ENCODE measurements at regions not wholly inside any gene's neighbourhood (a gene's known extent, or its start where the extent isn't known, plus 50 kb on each side); places are given as distances from the start of the nearest gene placed in this dataset.

- DNase-seq (ENCODE audit: low read depth in 2 of 2): no peak
Measured at GRCh38 chr2:145110668-145111356, 590.9 kb upstream of the ZEB2 start.

- no peak for DNase-seq (ENCODE audit: low read depth in 2 of 2)
Measured at GRCh38 chr2:145108959-145109710, 589.2 kb upstream of the ZEB2 start.

GRCh38 chr2:145108361-145108778 is 588.5 kb upstream of the ZEB2 start:
- no peak for DNase-seq (ENCODE audit: low read depth in 2 of 2)

- DNase-seq (ENCODE audit: low read depth in 2 of 2): no peak
Measured at GRCh38 chr2:145106293-145106692, 586.4 kb upstream of the ZEB2 start.

- no peak for DNase-seq (ENCODE audit: low read depth in 2 of 2)
Measured at GRCh38 chr2:145102706-145103105, 582.8 kb upstream of the ZEB2 start.

- no peak for DNase-seq (ENCODE audit: low read depth in 2 of 2)
Measured at GRCh38 chr2:145100301-145100700, 580.4 kb upstream of the ZEB2 start.

- no peak for DNase-seq (ENCODE audit: low read depth in 2 of 2)
Measured at GRCh38 chr2:145096582-145096981, 576.7 kb upstream of the ZEB2 start.

GRCh38 chr2:145095641-145096435 is 575.9 kb upstream of the ZEB2 start:
- no peak for DNase-seq (ENCODE audit: low read depth in 2 of 2)

GRCh38 chr2:145094370-145094769 is 574.5 kb upstream of the ZEB2 start:
- DNase-seq (ENCODE audit: low read depth in 2 of 2): no peak

GRCh38 chr2:145091967-145092366 is 572.0 kb upstream of the ZEB2 start:
- DNase-seq (ENCODE audit: low read depth in 2 of 2): no peak

GRCh38 chr2:145090841-145091761 is 571.2 kb upstream of the ZEB2 start:
- no peak for DNase-seq (ENCODE audit: low read depth in 2 of 2)

- DNase-seq (ENCODE audit: low read depth in 2 of 2): no peak
Measured at GRCh38 chr2:145088756-145089155, 568.8 kb upstream of the ZEB2 start.

- DNase-seq (ENCODE audit: low read depth in 2 of 2): no peak
Measured at GRCh38 chr2:145086910-145087309, 567.0 kb upstream of the ZEB2 start.

GRCh38 chr2:145085612-145086011 is 565.7 kb upstream of the ZEB2 start:
- no peak for DNase-seq (ENCODE audit: low read depth in 2 of 2)

- DNase-seq (ENCODE audit: low read depth in 2 of 2): no peak
Measured at GRCh38 chr2:145080426-145080825, 560.5 kb upstream of the ZEB2 start.

- DNase-seq (ENCODE audit: low read depth in 2 of 2): no peak
Measured at GRCh38 chr2:145079641-145080040, 559.7 kb upstream of the ZEB2 start.

- DNase-seq (ENCODE audit: low read depth in 2 of 2): no peak
Measured at GRCh38 chr2:145078923-145079322, 559.0 kb upstream of the ZEB2 start.

GRCh38 chr2:145076085-145076484 is 556.2 kb upstream of the ZEB2 start:
- DNase-seq (ENCODE audit: low read depth in 2 of 2): no peak

- no peak for DNase-seq (ENCODE audit: low read depth in 2 of 2)
Measured at GRCh38 chr2:145075454-145076062, 555.6 kb upstream of the ZEB2 start.

- no peak for DNase-seq (ENCODE audit: low read depth in 2 of 2)
Measured at GRCh38 chr2:145070703-145071102, 550.8 kb upstream of the ZEB2 start.

GRCh38 chr2:145068509-145068908 is 548.6 kb upstream of the ZEB2 start:
- DNase-seq (ENCODE audit: low read depth in 2 of 2): no peak

All from stimulated activated CD4-positive, alpha-beta T cell treated with anti-CD3 and anti-CD28 coated beads, Interleukin-1b, Interleukin-23, amount 100 ng/mL, for 4 hours (primary cell).